Uterus (tissue), 2 donors: ENCODE measurements at regions not wholly inside any gene's neighbourhood (a gene's known extent, or its start where the extent isn't known, plus 50 kb on each side); places are given as distances from the start of the nearest gene placed in this dataset.

Experiments used
- CTCF ChIP-seq, 4 experiments: fragments of 200-600 bp in 2 of 4; fragments of 450-650 bp in 2 of 4; sonication (generic) in 2 of 4; IDR thresholded peaks; one replicate each; pipeline ENCODE4 v1.5.1; 2016 to 2019; ENCODE audit warnings: antibody characterized with exemption in 4 of 4, mild to moderate bottlenecking in 2 of 4, moderate library complexity in 1 of 4
- POLR2A ChIP-seq, 2 donors: fragments of 450-650 bp; IDR thresholded peaks; one replicate each; pipeline ENCODE4 v1.6.1; 2016; ENCODE audit warnings: antibody characterized with exemption in 2 of 2, mild to moderate bottlenecking in 1 of 2, moderate library complexity in 1 of 2

- no peak for TF ChIP-seq CTCF (IDR thresholded peaks at IDR 0.05)
- no peak for TF ChIP-seq POLR2A (IDR thresholded peaks at IDR 0.05)
These were observed 1185.6 kb upstream of the CELF4 start for GRCh38 chr18:38751211-38751610.
